A673 (cell line): ENCODE measurements at regions not wholly inside any gene's neighbourhood (a gene's known extent, or its start where the extent isn't known, plus 50 kb on each side); places are given as distances from the start of the nearest gene placed in this dataset.

Source experiments
- EZH2 ChIP-seq: fragments of 200-600 bp; sonication (generic); IDR thresholded peaks from 2 replicates; pipeline ENCODE4 v1.6.1; 2017; ENCODE audit warnings: borderline replicate concordance, low read depth, mild to moderate bottlenecking, mixed read lengths, antibody characterized with exemption, low read length; ENCODE audit not compliant: poor library complexity, severe bottlenecking
- TF ChIP-seq, protein P1 (sequence below): fragments of 300-800, 200-600 bp; sonication (generic); conservative IDR thresholded peaks from 2 replicates; pipeline ENCODE4 v1.5.1; 2017; ENCODE audit warnings: low read depth, mild to moderate bottlenecking, antibody characterized with exemption, low read length, moderate library complexity, mixed read lengths

DNA sequence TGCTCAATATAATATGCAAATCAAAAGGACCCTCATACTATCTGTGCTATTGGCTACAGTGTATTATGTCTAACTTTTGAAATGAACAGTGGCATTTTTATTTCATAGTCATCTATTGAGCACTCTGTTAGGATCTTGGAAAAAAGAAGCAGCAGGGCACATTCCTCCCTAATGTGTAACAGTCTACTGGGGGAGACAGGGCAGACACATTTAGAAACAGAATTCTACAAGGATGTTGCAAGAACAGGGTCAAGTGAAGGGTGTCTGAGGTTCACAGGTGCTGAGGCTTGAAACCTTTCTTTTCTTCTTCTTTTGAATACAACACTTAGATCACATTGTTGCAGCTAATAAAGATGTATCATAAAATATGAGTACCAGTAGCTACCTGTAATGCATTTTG is 129.7 kb upstream of the SLC4A4 start:
- TF ChIP-seq, protein P1, sequence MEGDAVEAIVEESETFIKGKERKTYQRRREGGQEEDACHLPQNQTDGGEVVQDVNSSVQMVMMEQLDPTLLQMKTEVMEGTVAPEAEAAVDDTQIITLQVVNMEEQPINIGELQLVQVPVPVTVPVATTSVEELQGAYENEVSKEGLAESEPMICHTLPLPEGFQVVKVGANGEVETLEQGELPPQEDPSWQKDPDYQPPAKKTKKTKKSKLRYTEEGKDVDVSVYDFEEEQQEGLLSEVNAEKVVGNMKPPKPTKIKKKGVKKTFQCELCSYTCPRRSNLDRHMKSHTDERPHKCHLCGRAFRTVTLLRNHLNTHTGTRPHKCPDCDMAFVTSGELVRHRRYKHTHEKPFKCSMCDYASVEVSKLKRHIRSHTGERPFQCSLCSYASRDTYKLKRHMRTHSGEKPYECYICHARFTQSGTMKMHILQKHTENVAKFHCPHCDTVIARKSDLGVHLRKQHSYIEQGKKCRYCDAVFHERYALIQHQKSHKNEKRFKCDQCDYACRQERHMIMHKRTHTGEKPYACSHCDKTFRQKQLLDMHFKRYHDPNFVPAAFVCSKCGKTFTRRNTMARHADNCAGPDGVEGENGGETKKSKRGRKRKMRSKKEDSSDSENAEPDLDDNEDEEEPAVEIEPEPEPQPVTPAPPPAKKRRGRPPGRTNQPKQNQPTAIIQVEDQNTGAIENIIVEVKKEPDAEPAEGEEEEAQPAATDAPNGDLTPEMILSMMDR = no peak
- TF ChIP-seq EZH2 = no peak
